ENCODE measurements at regions not wholly inside any gene's neighbourhood (a gene's known extent, or its start where the extent isn't known, plus 50 kb on each side); places are given as distances from the start of the nearest gene placed in this dataset.

- TF ChIP-seq, protein P1, sequence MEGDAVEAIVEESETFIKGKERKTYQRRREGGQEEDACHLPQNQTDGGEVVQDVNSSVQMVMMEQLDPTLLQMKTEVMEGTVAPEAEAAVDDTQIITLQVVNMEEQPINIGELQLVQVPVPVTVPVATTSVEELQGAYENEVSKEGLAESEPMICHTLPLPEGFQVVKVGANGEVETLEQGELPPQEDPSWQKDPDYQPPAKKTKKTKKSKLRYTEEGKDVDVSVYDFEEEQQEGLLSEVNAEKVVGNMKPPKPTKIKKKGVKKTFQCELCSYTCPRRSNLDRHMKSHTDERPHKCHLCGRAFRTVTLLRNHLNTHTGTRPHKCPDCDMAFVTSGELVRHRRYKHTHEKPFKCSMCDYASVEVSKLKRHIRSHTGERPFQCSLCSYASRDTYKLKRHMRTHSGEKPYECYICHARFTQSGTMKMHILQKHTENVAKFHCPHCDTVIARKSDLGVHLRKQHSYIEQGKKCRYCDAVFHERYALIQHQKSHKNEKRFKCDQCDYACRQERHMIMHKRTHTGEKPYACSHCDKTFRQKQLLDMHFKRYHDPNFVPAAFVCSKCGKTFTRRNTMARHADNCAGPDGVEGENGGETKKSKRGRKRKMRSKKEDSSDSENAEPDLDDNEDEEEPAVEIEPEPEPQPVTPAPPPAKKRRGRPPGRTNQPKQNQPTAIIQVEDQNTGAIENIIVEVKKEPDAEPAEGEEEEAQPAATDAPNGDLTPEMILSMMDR (IDR thresholded peaks at IDR 0.05; ENCODE audit: control extremely low read depth, extremely low read depth): no peak
- DNase-seq: no peak
- no peak for ATAC-seq (ENCODE audit: insufficient read depth, low FRiP score)
- H3K36me3 ChIP-seq (ENCODE audit: control insufficient read depth in 4 of 4, insufficient read depth in 4 of 4, low read length in 4 of 4): no peaks in the 10 kb centered on the region
- H3K4me3 ChIP-seq: no peak overlapping the region
- peaks cover 0 to 21% (median 5%) of the 10 kb centered on the region in 5 donors for H3K4me1 ChIP-seq (ENCODE audit: control insufficient read depth in 5 of 5, insufficient read depth in 5 of 5, low read length in 5 of 5)
- H3K9me3 ChIP-seq (ENCODE audit: control insufficient read depth in 4 of 4, insufficient read depth in 3 of 4, low read length in 3 of 4): peaks cover 0 to under 1% (median 0%) of the 10 kb centered on the region in 4 donors
- no peaks in the 10 kb centered on the region for H3K27me3 ChIP-seq (ENCODE audit: control insufficient read depth in 3 of 3, insufficient read depth in 3 of 3, low read length in 2 of 3)
- H3K27ac ChIP-seq (ENCODE audit: low read depth in 1 of 2, low read length in 1 of 2): no peak overlapping the region
- no peak overlapping the region for H3K9ac ChIP-seq (ENCODE audit: insufficient read depth in 1 of 2, low read length in 2 of 2)
- 47 to 56% methylated on average over 5 of the region's 5 CpGs for WGBS, 2 donors
These were observed 276.6 kb upstream of the MPDZ start for GRCh38 chr9:13555989-13556500.

GRCh38 chr9:13555516-13555915, 276.0 kb upstream of the MPDZ start:
- no peak for ATAC-seq (ENCODE audit: insufficient read depth, low FRiP score)
- peak in 1 of 3 donors; percentile 38 for DNase-seq

DNA sequence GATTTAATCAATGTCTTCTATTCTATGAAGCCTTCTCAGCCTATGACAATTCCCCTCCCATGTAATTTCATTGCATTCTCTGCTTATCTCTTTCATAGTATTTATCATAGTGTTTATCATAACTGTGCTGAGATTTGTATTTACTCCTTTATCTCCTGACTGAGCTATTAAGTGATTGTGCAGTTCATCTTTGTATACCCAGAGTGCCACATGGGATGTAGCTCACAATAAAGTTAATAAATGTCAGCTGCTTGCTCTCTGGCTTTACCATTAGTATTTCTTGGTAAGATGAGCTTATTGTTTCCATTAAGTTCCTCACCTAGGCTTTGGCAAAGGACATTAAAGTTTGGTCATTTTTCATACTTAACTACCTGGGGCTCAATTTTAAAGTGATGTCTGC, 275.1 kb upstream of the MPDZ start:
- H3K4me1 ChIP-seq (ENCODE audit: control insufficient read depth in 5 of 5, insufficient read depth in 5 of 5, low read length in 5 of 5): peaks cover 1 to 21% (median 5%) of the 10 kb centered on the region in 5 donors
- H3K27me3 ChIP-seq (ENCODE audit: control insufficient read depth in 3 of 3, insufficient read depth in 3 of 3, low read length in 2 of 3): no peaks in the 10 kb centered on the region
- DNase-seq (peak in 2 of 3 donors; percentile 32 to 57), ATAC-seq (ENCODE audit: insufficient read depth, low FRiP score) (no peak)
- peaks cover 0 to 3% (median 0%) of the 10 kb centered on the region in 4 donors for H3K9me3 ChIP-seq (ENCODE audit: control insufficient read depth in 4 of 4, insufficient read depth in 3 of 4, low read length in 3 of 4)
- no peak overlapping the region for H3K27ac ChIP-seq (ENCODE audit: low read depth in 1 of 2, low read length in 1 of 2)
- TF ChIP-seq, protein P1 (IDR thresholded peaks at IDR 0.05; ENCODE audit: control extremely low read depth, extremely low read depth): no peak
- H3K9ac ChIP-seq (ENCODE audit: insufficient read depth in 1 of 2, low read length in 2 of 2): no peak overlapping the region
- no peaks in the 10 kb centered on the region for H3K36me3 ChIP-seq (ENCODE audit: control insufficient read depth in 4 of 4, insufficient read depth in 4 of 4, low read length in 4 of 4)
- no peak overlapping the region for H3K4me3 ChIP-seq

More at GRCh38 chr9:13555516-13555915, 276.0 kb upstream of the MPDZ start:
- whole genome bisulfite sequencing, 2 donors: 72% methylated on average over 4 of the region's 4 CpGs
- Histone ChIP-seq H3K4me1 (ENCODE audit: control insufficient read depth in 5 of 5, insufficient read depth in 5 of 5, low read length in 5 of 5) (peaks cover 1 to 21% (median 5%) of the 10 kb centered on the region in 5 donors), H3K27me3 (ENCODE audit: control insufficient read depth in 3 of 3, insufficient read depth in 3 of 3, low read length in 2 of 3) (no peaks in the 10 kb centered on the region), H3K27ac (ENCODE audit: low read depth in 1 of 2, low read length in 1 of 2) (no peak overlapping the region), H3K9ac (ENCODE audit: insufficient read depth in 1 of 2, low read length in 2 of 2) (no peak overlapping the region), H3K9me3 (ENCODE audit: control insufficient read depth in 4 of 4, insufficient read depth in 3 of 4, low read length in 3 of 4) (peaks cover 0 to 3% (median 0%) of the 10 kb centered on the region in 4 donors), H3K4me3 (no peak overlapping the region), H3K36me3 (ENCODE audit: control insufficient read depth in 4 of 4, insufficient read depth in 4 of 4, low read length in 4 of 4) (no peaks in the 10 kb centered on the region)
- TF ChIP-seq, protein P1 (IDR thresholded peaks at IDR 0.05; ENCODE audit: control extremely low read depth, extremely low read depth): no peak
